HEK293T (cell line): ENCODE measurements at regions not wholly inside any gene's neighbourhood (a gene's known extent, or its start where the extent isn't known, plus 50 kb on each side); places are given as distances from the start of the nearest gene placed in this dataset.

ENCODE experiments used
- BHLHE40 ChIP-seq: fragments of 450-650 bp; IDR thresholded peaks from 2 replicates; pipeline ENCODE4 v1.6.1; 2016; ENCODE audit warnings: mild to moderate bottlenecking, moderate library complexity, borderline replicate concordance
- CTBP1 ChIP-seq: fragments of 450-650 bp; IDR thresholded peaks from 2 replicates; pipeline ENCODE4 v1.6.1; 2016; ENCODE audit warnings: borderline replicate concordance
- ELF4 ChIP-seq: fragments of 450-650 bp; IDR thresholded peaks from 2 replicates; pipeline ENCODE4 v1.6.1; 2017; ENCODE audit warnings: antibody characterized with exemption
- L3MBTL2 ChIP-seq: fragments of 450-650 bp; conservative IDR thresholded peaks from 2 replicates; pipeline ENCODE4 v1.6.1; 2016; ENCODE audit warnings: mild to moderate bottlenecking

- TF ChIP-seq BHLHE40 (no peak), ELF4 (no peak), L3MBTL2 (no peak), CTBP1 (no peak)
These were observed 236.2 kb upstream of the NRIP1 start for GRCh38 chr21:15301014-15301413.
